GM12872 (cell line): ENCODE measurements at regions not wholly inside any gene's neighbourhood (a gene's known extent, or its start where the extent isn't known, plus 50 kb on each side); places are given as distances from the start of the nearest gene placed in this dataset.

ENCODE experiments used
- TF ChIP-seq, protein P1 (sequence below): IDR thresholded peaks from 3 replicates; pipeline ENCODE4 v1.5.1; 2011; ENCODE audit warnings: low read depth, mild to moderate bottlenecking, low read length, moderate library complexity; ENCODE audit not compliant: insufficient read depth

DNA sequence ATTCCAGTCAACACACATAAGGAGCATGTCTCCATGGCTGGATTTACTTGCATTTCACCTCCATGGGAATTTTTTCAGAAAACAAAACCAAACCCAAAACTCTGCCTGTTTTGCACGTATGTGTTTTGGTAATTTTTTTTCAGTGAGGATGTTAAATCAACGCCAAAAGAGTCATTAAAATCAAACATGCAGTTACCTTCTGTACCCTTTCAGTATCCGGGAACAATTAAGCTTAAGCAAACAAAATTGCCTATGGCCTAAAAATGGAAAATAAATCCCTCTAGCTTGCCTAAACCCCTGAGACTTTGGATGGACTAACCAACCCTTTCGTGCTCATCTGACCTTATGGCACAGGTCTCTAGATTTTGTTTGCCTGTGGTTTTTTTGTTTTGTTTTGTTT, 209.2 kb upstream of the KLF4 start:
- TF ChIP-seq, protein P1, sequence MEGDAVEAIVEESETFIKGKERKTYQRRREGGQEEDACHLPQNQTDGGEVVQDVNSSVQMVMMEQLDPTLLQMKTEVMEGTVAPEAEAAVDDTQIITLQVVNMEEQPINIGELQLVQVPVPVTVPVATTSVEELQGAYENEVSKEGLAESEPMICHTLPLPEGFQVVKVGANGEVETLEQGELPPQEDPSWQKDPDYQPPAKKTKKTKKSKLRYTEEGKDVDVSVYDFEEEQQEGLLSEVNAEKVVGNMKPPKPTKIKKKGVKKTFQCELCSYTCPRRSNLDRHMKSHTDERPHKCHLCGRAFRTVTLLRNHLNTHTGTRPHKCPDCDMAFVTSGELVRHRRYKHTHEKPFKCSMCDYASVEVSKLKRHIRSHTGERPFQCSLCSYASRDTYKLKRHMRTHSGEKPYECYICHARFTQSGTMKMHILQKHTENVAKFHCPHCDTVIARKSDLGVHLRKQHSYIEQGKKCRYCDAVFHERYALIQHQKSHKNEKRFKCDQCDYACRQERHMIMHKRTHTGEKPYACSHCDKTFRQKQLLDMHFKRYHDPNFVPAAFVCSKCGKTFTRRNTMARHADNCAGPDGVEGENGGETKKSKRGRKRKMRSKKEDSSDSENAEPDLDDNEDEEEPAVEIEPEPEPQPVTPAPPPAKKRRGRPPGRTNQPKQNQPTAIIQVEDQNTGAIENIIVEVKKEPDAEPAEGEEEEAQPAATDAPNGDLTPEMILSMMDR = no peak

DNA sequence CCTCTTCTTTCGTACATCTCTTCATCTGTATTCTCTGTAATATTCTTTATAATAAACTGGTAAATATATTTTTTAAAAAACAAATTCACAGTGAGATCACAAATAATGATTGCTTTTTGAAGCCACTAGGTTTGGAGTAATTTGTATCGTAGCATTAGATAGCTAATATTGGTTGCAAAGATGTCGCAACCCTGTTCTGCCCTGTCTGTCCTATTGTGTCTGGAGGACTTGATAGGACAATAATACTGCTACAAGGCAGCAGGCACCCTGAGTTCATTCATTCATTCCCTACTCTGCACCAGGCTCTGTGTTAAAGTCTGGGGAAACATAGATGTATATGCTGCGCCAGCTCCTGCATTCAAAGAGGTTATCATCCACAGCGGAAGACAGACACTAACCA, 206.7 kb upstream of the KLF4 start:
- TF ChIP-seq, protein P1 = no peak

DNA sequence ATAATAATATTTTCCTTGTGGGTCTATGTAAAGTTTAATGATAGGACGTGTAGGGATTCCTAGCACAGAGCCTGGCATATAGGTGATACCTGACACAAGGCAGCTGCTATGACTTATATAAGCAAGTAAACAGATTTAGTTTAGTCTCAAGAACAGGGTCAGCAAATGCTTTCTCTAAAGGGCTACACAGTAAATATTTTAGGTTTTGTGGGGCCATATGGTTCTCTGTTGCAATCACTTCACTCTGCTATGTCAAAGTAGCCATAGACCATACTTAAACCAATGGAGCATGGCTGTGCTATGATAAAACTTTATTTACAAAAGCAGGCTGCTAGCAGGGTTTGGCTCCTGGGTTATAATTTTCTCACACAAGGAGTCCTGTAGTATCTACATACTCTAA, 204.8 kb upstream of the KLF4 start:
- TF ChIP-seq, protein P1 = no peak

DNA sequence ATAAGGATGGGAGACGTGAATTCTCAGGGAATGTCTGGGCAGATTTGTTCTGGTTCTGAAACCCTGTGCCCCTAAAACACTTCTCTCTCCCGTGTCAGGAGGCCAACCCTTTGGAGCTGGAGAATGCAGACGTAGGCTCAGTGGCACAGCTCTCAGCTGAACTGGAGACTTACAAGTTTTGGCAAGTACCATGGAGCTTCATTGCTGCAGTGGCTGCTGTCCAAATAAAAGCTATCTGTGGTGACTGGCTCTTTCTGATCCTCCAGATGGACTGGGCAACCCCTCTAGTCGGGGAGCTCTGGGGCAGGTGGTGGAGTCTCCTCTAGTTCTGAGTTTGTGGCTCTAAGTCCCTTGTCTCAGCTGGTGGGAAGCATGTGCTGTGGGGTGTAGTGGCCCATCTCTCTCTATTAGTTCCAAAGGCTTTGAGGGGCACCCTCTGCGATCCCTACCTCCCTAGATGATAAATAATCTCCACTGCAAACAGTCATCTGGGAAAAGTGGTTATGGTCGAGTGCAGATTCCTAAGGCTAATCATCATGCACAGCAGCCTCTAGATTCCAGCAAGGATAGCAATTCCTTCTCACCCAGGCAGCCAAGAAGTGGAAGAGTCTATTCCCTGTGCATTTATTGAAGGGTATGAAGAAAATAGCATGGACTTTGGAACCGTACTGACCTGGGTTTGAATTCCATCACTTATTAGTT, 204.2 kb upstream of the KLF4 start:
- TF ChIP-seq, protein P1 = no peak

DNA sequence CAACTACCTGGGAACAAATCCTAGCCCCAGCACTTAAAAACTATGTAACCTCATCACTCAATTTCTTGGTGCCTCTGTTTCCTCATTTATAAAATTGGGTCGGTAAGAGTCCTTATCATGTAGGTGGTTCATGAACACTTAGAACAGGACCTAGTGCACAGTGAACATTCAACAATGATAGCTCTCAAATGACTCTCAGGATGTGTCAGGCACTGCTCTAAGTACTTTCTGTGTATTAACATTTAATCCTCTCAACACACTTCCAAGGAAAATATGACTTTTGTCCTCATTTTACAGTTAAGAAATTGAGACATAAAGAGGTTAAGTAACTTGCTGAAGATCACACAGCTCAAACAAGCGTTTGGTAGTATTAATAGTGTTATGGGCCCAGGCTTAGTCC, 202.1 kb upstream of the KLF4 start:
- TF ChIP-seq, protein P1 = no peak

DNA sequence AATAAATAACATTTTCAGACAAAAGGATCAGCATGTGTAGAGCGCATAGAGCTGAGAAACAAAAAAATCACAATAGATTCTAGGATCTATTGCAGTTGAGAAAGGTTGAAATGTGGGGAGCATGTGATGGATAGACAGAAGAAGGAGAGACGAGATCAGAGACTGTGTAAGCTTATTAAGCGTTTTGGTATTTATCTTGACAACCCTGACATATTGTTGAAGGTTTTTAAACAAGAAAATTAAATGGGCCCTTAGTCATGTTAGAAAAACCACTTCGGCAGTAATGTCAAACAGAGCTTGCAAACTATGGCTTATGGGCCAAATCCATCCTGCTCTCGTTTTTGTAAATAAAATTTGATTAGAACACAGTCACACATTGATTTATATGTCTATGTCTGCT, 200.5 kb upstream of the KLF4 start:
- TF ChIP-seq, protein P1 = no peak

DNA sequence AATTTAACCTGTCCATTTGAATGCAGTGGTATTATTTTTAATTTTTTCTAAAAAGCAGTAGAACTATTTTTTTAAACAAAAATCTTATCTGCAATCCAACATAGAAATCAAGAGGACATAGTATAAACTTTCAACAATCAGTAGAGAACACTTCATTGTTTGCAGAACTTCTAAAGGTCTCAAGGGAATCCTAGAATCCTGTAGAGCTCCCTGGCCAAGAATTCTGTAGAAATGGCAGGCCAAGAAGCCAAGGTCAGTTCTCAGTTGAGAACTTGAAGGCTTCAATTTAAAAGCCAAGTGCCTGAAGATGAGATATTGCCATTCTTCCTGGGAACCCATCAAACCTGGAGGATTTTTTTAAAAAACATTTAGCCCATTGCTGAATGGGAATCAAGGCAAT, 199.2 kb upstream of the KLF4 start:
- TF ChIP-seq, protein P1 = no peak

DNA sequence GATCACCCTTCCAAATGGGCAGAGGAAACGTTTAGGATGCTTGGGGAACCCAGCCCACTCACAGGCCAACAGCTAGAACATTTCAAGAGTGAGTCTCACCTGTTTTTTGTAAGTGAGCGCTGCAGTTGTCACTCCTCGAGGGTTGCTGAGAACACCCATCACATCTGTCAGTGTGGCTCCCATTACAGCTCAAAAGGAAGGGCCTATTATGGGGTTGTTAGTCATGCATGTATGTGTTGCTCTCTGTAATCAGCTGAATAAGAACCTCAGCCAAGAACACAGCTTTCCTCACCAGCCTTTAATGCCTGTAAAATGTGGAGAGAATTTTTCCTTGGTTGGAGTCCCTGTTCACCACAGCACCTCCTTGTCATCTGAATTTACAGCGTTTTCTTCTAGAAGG, 196.3 kb upstream of the KLF4 start:
- TF ChIP-seq, protein P1 = no peak
